Keratinocyte (primary cell): ENCODE measurements at regions not wholly inside any gene's neighbourhood (a gene's known extent, or its start where the extent isn't known, plus 50 kb on each side); places are given as distances from the start of the nearest gene placed in this dataset.

ENCODE experiments used
- DNase-seq: peaks from one replicate; pipeline ENCODE4 v3.0.0-alpha.2; 2011; ENCODE audit warnings: low read depth, missing footprints, low spot score
- FAIRE-seq: peaks from 2 replicates; lab custom pipeline; 2011; peaks lifted over from hg19 to GRCh38; lab: Jason Lieb, UNC
- H2AFZ ChIP-seq: 2 replicates; pipeline ENCODE4 v1.6.0; 2012; ENCODE audit warnings: low read length, control low read depth, inconsistent platforms; ENCODE audit not compliant: control insufficient read depth
- H3K27ac ChIP-seq: 2 replicates; pipeline ENCODE4 v1.5.1; 2011; ENCODE audit warnings: low read length; ENCODE audit not compliant: control insufficient read depth, insufficient read depth
- H3K27me3 ChIP-seq: 3 replicates; pipeline ENCODE4 v1.6.0; 2011; ENCODE audit warnings: low read length; ENCODE audit not compliant: control insufficient read depth, insufficient read depth; ENCODE audit errors: extremely low read depth
- H3K36me3 ChIP-seq, 2 experiments: 2 replicates in 1 of 2; 3 replicates in 1 of 2; pipeline ENCODE4 v1.5.1; 2011; ENCODE audit warnings: low read length in 2 of 2, mild to moderate bottlenecking in 1 of 2; ENCODE audit not compliant: control insufficient read depth in 2 of 2, insufficient read depth in 2 of 2; ENCODE audit errors: extremely low read depth in 1 of 2
- H3K4me1 ChIP-seq: 3 replicates; pipeline ENCODE4 v1.5.1; 2011; ENCODE audit warnings: low read length; ENCODE audit not compliant: control insufficient read depth, insufficient read depth; ENCODE audit errors: extremely low read depth
- H3K4me2 ChIP-seq: 3 replicates; pipeline ENCODE4 v1.6.0; 2011; ENCODE audit warnings: low read depth, low read length; ENCODE audit not compliant: control insufficient read depth, insufficient read depth; ENCODE audit errors: extremely low read depth
- H3K4me3 ChIP-seq, 3 experiments: fragments of 200-600 bp in 1 of 3; sonication (generic) in 1 of 3; 2 replicates in 2 of 3; 3 replicates in 1 of 3; pipeline ENCODE4 v1.5.1; 2011 to 2016; ENCODE audit warnings: low read length in 3 of 3, mild to moderate bottlenecking in 3 of 3, control low read depth in 2 of 3, inconsistent platforms in 1 of 3, low read depth in 1 of 3, mixed read lengths in 1 of 3, mixed run types in 1 of 3, moderate library complexity in 1 of 3; ENCODE audit not compliant: control insufficient read depth in 2 of 3, insufficient read depth in 2 of 3; ENCODE audit errors: extremely low read depth in 1 of 3
- H3K79me2 ChIP-seq: 2 replicates; pipeline ENCODE4 v1.6.0; 2012; ENCODE audit warnings: low read length; ENCODE audit not compliant: control insufficient read depth, insufficient read depth
- H3K9ac ChIP-seq: 3 replicates; pipeline ENCODE4 v1.6.0; 2011; ENCODE audit warnings: low read length; ENCODE audit not compliant: control insufficient read depth, insufficient read depth; ENCODE audit errors: extremely low read depth
- H3K9me1 ChIP-seq: 3 replicates; pipeline ENCODE4 v1.6.0; 2011; ENCODE audit warnings: low read length; ENCODE audit not compliant: control insufficient read depth, insufficient read depth; ENCODE audit errors: extremely low read depth
- H3K9me3 ChIP-seq: 2 replicates; pipeline ENCODE4 v1.5.1; 2012; ENCODE audit warnings: low read depth, low read length; ENCODE audit not compliant: control insufficient read depth
- H4K20me1 ChIP-seq: 3 replicates; pipeline ENCODE4 v1.6.0; 2011; ENCODE audit warnings: low read length; ENCODE audit not compliant: control insufficient read depth, insufficient read depth; ENCODE audit errors: extremely low read depth
- EZH2 ChIP-seq: IDR thresholded peaks from one replicate; pipeline ENCODE4 v1.6.1; 2012; ENCODE audit warnings: inconsistent platforms, mild to moderate bottlenecking, low read length, moderate library complexity
- dilution Hi-C: fragments of 300-500 bp; cut with MboI; formaldehyde crosslinking; loops from one replicate; pipeline ENCODE4 v1.7.0; 2020; ENCODE audit warnings: low sequenced_read_pairs; ENCODE audit not compliant: extremely low pct_ligation_motif_present
- TF ChIP-seq, protein P1 (sequence below), 3 experiments: IDR thresholded peaks in 1 of 3; conservative IDR thresholded peaks in 1 of 3; optimal IDR thresholded peaks in 1 of 3; 2 replicates in 2 of 3; 3 replicates in 1 of 3; pipeline versions ENCODE3 to v1.5.1; 2011; ENCODE audit warnings: low read length in 3 of 3, mild to moderate bottlenecking in 3 of 3, moderate library complexity in 2 of 3, control low read depth in 1 of 3, inconsistent platforms in 1 of 3; ENCODE audit not compliant: insufficient read depth in 2 of 3; ENCODE audit errors: extremely low read depth in 1 of 3

DNA sequence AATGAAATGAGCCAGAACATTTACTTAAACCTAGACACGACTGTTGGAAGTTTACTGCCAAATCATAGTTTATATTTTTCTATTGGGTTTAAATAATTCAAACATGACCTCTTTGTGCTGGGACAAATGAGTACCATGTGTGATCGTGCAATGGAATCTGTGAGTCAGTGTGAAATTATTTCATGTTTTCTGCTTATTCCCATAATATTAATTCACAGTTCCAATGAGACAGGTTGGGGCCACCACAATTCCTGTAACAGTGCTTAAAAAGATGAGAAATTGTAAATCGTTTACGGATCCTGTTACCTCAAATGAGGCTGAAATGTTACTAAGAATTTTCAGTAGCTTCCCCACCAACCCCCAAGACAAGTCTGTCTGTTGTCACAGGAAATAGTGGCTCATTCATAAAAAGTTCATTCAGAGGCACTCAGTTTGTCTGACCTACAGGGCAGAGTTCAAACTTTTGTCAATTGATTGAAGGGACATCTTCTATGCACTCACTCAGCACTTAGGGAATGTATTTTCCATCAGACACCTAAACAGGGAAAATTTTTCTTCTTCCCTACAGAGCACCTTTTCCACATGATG, 563.9 kb upstream of the ADAMTS16 start:
- dilution Hi-C loops, result no loop called here
- Histone ChIP-seq H3K9ac (no peak overlapping the region), H3K36me3 (no peaks in the 10 kb centered on the region), H3K27me3 (no peaks in the 10 kb centered on the region), H3K27ac (no peak overlapping the region), H3K9me3 (peaks cover 5% of the 10 kb centered on the region), H3K4me1 (peaks cover 14% of the 10 kb centered on the region), H3K79me2 (no peaks in the 10 kb centered on the region), H4K20me1 (no peaks in the 10 kb centered on the region), H3K9me1 (no peaks in the 10 kb centered on the region), H2AFZ (peak overlapping the region; percentile 26), H3K4me3 (no peak overlapping the region), H3K4me2 (no peak overlapping the region)
- FAIRE-seq, result no peak
- no peak for DNase-seq
- no peak for TF ChIP-seq EZH2
- TF ChIP-seq, protein P1, sequence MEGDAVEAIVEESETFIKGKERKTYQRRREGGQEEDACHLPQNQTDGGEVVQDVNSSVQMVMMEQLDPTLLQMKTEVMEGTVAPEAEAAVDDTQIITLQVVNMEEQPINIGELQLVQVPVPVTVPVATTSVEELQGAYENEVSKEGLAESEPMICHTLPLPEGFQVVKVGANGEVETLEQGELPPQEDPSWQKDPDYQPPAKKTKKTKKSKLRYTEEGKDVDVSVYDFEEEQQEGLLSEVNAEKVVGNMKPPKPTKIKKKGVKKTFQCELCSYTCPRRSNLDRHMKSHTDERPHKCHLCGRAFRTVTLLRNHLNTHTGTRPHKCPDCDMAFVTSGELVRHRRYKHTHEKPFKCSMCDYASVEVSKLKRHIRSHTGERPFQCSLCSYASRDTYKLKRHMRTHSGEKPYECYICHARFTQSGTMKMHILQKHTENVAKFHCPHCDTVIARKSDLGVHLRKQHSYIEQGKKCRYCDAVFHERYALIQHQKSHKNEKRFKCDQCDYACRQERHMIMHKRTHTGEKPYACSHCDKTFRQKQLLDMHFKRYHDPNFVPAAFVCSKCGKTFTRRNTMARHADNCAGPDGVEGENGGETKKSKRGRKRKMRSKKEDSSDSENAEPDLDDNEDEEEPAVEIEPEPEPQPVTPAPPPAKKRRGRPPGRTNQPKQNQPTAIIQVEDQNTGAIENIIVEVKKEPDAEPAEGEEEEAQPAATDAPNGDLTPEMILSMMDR (optimal IDR thresholded peaks at IDR 0.05 in 1 of 3, IDR thresholded peaks at IDR 0.05 in 1 of 3, conservative IDR thresholded peaks at IDR 0.05 in 1 of 3; ENCODE audit: extremely low read depth in 1 of 3, insufficient read depth in 2 of 3, low read length in 3 of 3), result no peak

DNA sequence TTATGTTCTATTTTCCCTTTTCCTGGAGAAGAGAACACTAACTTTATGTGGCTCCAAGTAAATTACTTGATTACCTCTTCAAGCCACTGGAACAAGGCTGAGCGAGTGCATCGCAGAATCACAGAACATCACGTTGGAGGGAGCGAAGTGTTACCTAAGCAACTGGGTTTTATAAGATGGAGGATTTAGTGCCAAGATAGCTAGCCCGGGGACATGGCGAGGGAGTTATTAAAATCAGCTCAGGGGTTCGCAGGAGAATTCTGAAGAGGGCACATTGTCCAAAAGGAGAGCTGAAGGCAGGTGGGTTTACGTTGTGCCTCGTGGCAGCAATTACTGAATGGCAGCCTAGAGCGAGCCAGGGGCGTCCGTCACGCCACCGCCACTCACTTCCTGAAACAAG, 563.2 kb upstream of the ADAMTS16 start:
- FAIRE-seq, result no peak
- TF ChIP-seq, protein P1 (optimal IDR thresholded peaks at IDR 0.05 in 1 of 3, IDR thresholded peaks at IDR 0.05 in 1 of 3, conservative IDR thresholded peaks at IDR 0.05 in 1 of 3; ENCODE audit: extremely low read depth in 1 of 3, insufficient read depth in 2 of 3, low read length in 3 of 3), result no peak
- TF ChIP-seq EZH2, result no peak
- dilution Hi-C loops, result no loop called here

More for the DNA sequence above, 563.2 kb upstream of the ADAMTS16 start:
- Histone ChIP-seq H2AFZ (no peak overlapping the region), H3K27ac (no peak overlapping the region), H3K4me3 (no peak overlapping the region), H3K9ac (no peak overlapping the region), H3K4me2 (no peak overlapping the region), H3K36me3 (no peaks in the 10 kb centered on the region), H3K9me1 (no peaks in the 10 kb centered on the region), H3K79me2 (no peaks in the 10 kb centered on the region), H3K27me3 (no peaks in the 10 kb centered on the region), H3K4me1 (peaks cover 10% of the 10 kb centered on the region), H3K9me3 (peaks cover 5% of the 10 kb centered on the region), H4K20me1 (no peaks in the 10 kb centered on the region)
- DNase-seq, result no peak
